Vagina (tissue), 2 donors: ENCODE measurements at regions not wholly inside any gene's neighbourhood (a gene's known extent, or its start where the extent isn't known, plus 50 kb on each side); places are given as distances from the start of the nearest gene placed in this dataset.

Source experiments
- DNase-seq, 2 donors: peaks; one replicate each; pipeline ENCODE4 v3.0.0-alpha.2; 2017; ENCODE audit errors: extremely low spot score in 2 of 2
- H3K27ac ChIP-seq: fragments of 200-600 bp; sonication (generic); one replicate; pipeline ENCODE4 v1.5.1; 2019
- H3K27me3 ChIP-seq: fragments of 200-600 bp; sonication (generic); one replicate; pipeline ENCODE4 v1.5.1; 2019
- H3K36me3 ChIP-seq, 2 donors: fragments of 200-600 bp; sonication (generic); one replicate each; pipeline ENCODE4 v1.5.1; 2017 to 2019
- H3K4me1 ChIP-seq: fragments of 200-600 bp; sonication (generic); one replicate; pipeline ENCODE4 v1.5.1; 2019
- H3K4me3 ChIP-seq, 2 donors: fragments of 200-600 bp; sonication (generic); 1 replicate in 1 of 2; 2 replicates in 1 of 2; pipeline ENCODE4 v1.5.1; 2016 to 2019
- H3K9me3 ChIP-seq: fragments of 200-600 bp; sonication (generic); one replicate; pipeline ENCODE4 v1.5.1; 2019
- POLR2A ChIP-seq, 2 donors: fragments of 450-650 bp; IDR thresholded peaks; one replicate each; pipeline ENCODE4 v1.6.1; 2017; ENCODE audit warnings: antibody characterized with exemption in 2 of 2, mild to moderate bottlenecking in 2 of 2, moderate library complexity in 2 of 2
- POLR2AphosphoS5 ChIP-seq, 2 donors: sonication (generic); formaldehyde crosslinking; IDR thresholded peaks; one replicate each; pipeline ENCODE4 v1.9.0; 2017; ENCODE audit warnings: antibody characterized with exemption in 2 of 2, mild to moderate bottlenecking in 2 of 2, low read depth in 1 of 2; ENCODE audit not compliant: insufficient read depth in 1 of 2
- intact Hi-C: fragments of 100-400 bp; cut with DNase I; formaldehyde crosslinking; loops from one replicate; pipeline ENCODE4 v1.15.1; 2023
- TF ChIP-seq, protein P1 (sequence below), 3 experiments: fragments of 450-650 bp in 2 of 3; fragments of 200-600 bp in 1 of 3; sonication (generic) in 1 of 3; IDR thresholded peaks; one replicate each; pipeline ENCODE4 v1.5.1; 2017 to 2019; ENCODE audit warnings: antibody characterized with exemption in 3 of 3, mild to moderate bottlenecking in 2 of 3, moderate library complexity in 2 of 3

DNA sequence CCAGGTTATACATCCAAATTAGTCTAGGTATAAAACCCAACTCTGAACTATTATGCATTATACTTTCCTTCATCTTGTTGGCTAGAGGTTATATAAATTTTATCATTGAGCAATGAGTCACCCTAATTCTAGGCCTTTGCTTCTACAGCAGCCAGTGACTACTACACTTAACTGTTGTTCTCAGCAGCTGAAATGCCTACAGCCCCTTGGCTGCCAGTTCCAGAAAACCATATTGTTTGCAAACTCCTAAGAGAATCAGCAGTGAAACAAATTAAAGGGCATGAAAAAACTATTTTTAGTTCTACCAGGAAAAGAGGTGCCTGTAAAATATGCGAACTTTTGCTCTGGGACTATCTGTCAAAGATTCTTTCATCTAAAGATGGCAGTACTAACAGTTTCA is 292.8 kb downstream of the FRK start:
- no peak for TF ChIP-seq POLR2AphosphoS5 (IDR thresholded peaks at IDR 0.05; ENCODE audit: insufficient read depth in 1 of 2, low read depth in 1 of 2)
- no peak for TF ChIP-seq POLR2A (IDR thresholded peaks at IDR 0.05)
- TF ChIP-seq, protein P1, sequence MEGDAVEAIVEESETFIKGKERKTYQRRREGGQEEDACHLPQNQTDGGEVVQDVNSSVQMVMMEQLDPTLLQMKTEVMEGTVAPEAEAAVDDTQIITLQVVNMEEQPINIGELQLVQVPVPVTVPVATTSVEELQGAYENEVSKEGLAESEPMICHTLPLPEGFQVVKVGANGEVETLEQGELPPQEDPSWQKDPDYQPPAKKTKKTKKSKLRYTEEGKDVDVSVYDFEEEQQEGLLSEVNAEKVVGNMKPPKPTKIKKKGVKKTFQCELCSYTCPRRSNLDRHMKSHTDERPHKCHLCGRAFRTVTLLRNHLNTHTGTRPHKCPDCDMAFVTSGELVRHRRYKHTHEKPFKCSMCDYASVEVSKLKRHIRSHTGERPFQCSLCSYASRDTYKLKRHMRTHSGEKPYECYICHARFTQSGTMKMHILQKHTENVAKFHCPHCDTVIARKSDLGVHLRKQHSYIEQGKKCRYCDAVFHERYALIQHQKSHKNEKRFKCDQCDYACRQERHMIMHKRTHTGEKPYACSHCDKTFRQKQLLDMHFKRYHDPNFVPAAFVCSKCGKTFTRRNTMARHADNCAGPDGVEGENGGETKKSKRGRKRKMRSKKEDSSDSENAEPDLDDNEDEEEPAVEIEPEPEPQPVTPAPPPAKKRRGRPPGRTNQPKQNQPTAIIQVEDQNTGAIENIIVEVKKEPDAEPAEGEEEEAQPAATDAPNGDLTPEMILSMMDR (IDR thresholded peaks at IDR 0.05), result no peak
- Histone ChIP-seq H3K9me3 (no peaks in the 10 kb centered on the region), H3K27ac (no peak overlapping the region), H3K36me3 (no peaks in the 10 kb centered on the region), H3K27me3 (no peaks in the 10 kb centered on the region), H3K4me3 (no peak overlapping the region), H3K4me1 (no peaks in the 10 kb centered on the region)
- intact Hi-C loops, result no loop called here
- DNase-seq, result no peak

DNA sequence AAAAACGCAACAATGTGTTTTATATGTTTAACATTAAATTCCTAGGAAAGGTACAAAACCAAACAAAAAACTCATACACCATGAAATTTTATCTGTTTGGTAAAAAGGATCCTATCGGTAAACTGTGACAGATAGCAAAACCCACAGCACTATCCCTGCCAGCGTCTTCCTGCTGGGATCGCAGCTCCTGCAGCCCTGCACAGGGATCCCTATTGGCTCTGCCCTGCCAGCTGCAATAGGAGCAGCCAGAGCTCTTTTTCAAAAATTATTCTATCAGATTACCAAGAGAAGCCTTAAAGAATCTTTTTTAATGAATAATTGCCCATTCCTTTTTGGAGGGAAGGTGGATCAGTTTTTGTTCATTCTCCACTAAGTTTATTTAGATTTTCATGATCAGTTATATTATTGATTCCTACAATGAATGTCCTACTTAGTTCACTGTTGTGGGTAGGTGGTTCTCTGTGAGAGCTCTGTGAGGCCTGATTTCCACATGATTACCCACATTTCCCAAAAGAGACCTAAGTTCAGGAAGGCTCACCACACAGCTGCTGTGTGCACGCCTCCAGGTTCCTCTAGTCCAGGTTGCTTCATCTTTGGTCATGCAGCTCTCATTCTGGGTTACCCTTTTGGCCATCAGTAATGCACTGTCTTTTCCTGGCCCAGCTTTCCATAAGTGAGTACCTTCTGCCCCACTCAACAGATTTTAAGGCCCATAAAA is 293.8 kb downstream of the FRK start:
- Histone ChIP-seq H3K27ac (no peak overlapping the region), H3K4me1 (no peaks in the 10 kb centered on the region), H3K27me3 (no peaks in the 10 kb centered on the region), H3K9me3 (no peaks in the 10 kb centered on the region), H3K4me3 (no peak overlapping the region), H3K36me3 (no peaks in the 10 kb centered on the region)
- intact Hi-C loops, result no loop called here
- no peak for DNase-seq
- TF ChIP-seq, protein P1 (IDR thresholded peaks at IDR 0.05), result no peak
- no peak for TF ChIP-seq POLR2A (IDR thresholded peaks at IDR 0.05)
- no peak for TF ChIP-seq POLR2AphosphoS5 (IDR thresholded peaks at IDR 0.05; ENCODE audit: insufficient read depth in 1 of 2, low read depth in 1 of 2)

DNA sequence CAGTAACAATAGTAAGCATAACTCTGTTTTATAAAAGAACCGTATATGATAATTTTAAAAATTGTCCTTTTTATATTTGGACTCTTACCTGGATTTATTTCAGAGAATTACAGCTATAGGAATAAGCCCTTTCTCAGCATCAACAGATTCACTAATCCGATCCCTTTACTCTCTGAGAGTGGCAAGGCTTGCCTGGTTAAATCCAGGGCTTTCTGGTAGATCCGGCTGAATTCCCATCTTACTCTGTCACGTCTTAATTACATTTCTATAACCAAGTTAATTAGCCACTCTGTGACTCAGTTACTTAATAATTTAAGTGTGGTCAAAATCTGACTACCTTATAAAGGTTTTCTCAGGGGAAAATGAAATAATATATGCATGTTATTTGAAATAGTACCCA is 294.7 kb downstream of the FRK start:
- intact Hi-C loops, result no loop called here
- Histone ChIP-seq H3K36me3 (no peaks in the 10 kb centered on the region), H3K4me3 (no peak overlapping the region), H3K4me1 (no peaks in the 10 kb centered on the region), H3K27me3 (no peaks in the 10 kb centered on the region), H3K27ac (no peak overlapping the region), H3K9me3 (no peaks in the 10 kb centered on the region)
- TF ChIP-seq, protein P1 (IDR thresholded peaks at IDR 0.05), result no peak
- TF ChIP-seq POLR2AphosphoS5 (IDR thresholded peaks at IDR 0.05; ENCODE audit: insufficient read depth in 1 of 2, low read depth in 1 of 2) (no peak), POLR2A (IDR thresholded peaks at IDR 0.05) (no peak)
- no peak for DNase-seq

DNA sequence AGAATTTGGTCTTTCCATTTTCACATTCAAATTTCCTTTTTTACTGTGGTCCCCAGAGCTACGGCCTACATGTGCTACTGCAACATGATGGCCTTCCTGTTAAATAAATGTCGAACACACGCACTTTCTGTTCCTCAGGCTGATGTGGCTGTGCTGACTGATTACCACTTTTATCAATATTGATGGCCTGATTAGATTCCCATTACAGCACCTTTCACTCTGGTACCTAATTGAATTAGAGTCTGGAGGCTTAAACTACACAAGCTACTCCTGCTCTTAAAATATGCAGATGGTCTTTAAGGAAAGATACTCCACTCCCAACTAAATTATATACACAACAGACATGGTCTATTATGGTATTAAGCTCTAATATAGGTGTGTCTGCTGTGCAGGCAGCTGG is 301.6 kb downstream of the FRK start:
- no peaks in the 10 kb centered on the region for H3K4me1 ChIP-seq

DNA sequence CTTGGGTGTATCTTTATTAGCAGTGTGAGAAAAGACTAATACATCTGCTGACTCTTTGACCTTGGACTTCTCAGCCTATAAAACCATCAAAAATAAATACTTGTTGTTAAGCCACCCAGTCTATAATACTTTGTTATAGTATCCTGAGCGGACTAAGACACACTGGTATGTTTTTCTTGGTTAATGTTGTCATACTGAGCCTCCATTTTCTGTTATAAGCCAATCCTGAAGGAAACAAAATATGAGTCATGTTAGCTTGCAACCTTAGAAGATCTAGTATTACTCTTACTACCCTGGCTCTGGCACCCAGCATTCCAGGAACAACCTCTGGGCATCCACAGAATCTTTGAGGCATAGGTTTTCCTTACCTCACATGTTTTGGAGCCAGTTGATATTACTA is 307.2 kb downstream of the FRK start:
- TF ChIP-seq POLR2A (IDR thresholded peaks at IDR 0.05), result no peak
- no peak for TF ChIP-seq POLR2AphosphoS5 (IDR thresholded peaks at IDR 0.05; ENCODE audit: insufficient read depth in 1 of 2, low read depth in 1 of 2)
- TF ChIP-seq, protein P1 (IDR thresholded peaks at IDR 0.05), result no peak
- DNase-seq, result no peak
- H3K9me3 ChIP-seq, result no peaks in the 10 kb centered on the region
- H3K4me1 ChIP-seq, result no peaks in the 10 kb centered on the region
- no peaks in the 10 kb centered on the region for H3K36me3 ChIP-seq
- intact Hi-C loops, result no loop called here
- no peak overlapping the region for H3K27ac ChIP-seq
- H3K27me3 ChIP-seq, result no peaks in the 10 kb centered on the region
- H3K4me3 ChIP-seq, result no peak overlapping the region

More for the DNA sequence above, 301.6 kb downstream of the FRK start:
- H3K27ac ChIP-seq, result no peak overlapping the region
- H3K9me3 ChIP-seq, result no peaks in the 10 kb centered on the region
- intact Hi-C loops, result no loop called here
- no peaks in the 10 kb centered on the region for H3K36me3 ChIP-seq
- TF ChIP-seq, protein P1 (IDR thresholded peaks at IDR 0.05), result no peak
- no peak for TF ChIP-seq POLR2A (IDR thresholded peaks at IDR 0.05)
- no peak overlapping the region for H3K4me3 ChIP-seq
- DNase-seq, result no peak
- H3K27me3 ChIP-seq, result no peaks in the 10 kb centered on the region
